Lower leg skin (tissue), 4 donors: ENCODE measurements at regions not wholly inside any gene's neighbourhood (a gene's known extent, or its start where the extent isn't known, plus 50 kb on each side); places are given as distances from the start of the nearest gene placed in this dataset.

ENCODE experiments used
- DNase-seq, 2 donors: peaks; one replicate each; pipeline ENCODE4 v3.0.0-alpha.2; 2019; ENCODE audit warnings: low spot score in 2 of 2
- H3K4me3 ChIP-seq: fragments of 200-600 bp; sonication (generic); 2 replicates; pipeline ENCODE4 v1.5.1; 2017; ENCODE audit warnings: mild to moderate bottlenecking, low read depth; ENCODE audit not compliant: poor library complexity, severe bottlenecking
- POLR2A ChIP-seq, 2 donors: fragments of 450-650 bp; IDR thresholded peaks; one replicate each; pipeline ENCODE4 v1.6.1; 2016 to 2017; ENCODE audit warnings: antibody characterized with exemption in 2 of 2, mild to moderate bottlenecking in 1 of 2, moderate library complexity in 1 of 2
- WGBS, 2 donors: methylation state at CpG; one replicate each; pipeline ENCODE4 v1.1.5; 2018; 5-methylcytosine and 5-hydroxymethylcytosine counted together
- intact Hi-C: fragments of 100-400 bp; cut with DNase I; formaldehyde crosslinking; loops from one replicate; pipeline ENCODE4 v1.15.0; 2023; ENCODE audit warnings: low total_unique reads
- TF ChIP-seq, protein P1 (sequence below), 3 donors: fragments of 450-650 bp; IDR thresholded peaks; one replicate each; pipeline ENCODE4 v1.5.1; 2016; ENCODE audit warnings: antibody characterized with exemption in 3 of 3, mild to moderate bottlenecking in 3 of 3, moderate library complexity in 2 of 3

DNA sequence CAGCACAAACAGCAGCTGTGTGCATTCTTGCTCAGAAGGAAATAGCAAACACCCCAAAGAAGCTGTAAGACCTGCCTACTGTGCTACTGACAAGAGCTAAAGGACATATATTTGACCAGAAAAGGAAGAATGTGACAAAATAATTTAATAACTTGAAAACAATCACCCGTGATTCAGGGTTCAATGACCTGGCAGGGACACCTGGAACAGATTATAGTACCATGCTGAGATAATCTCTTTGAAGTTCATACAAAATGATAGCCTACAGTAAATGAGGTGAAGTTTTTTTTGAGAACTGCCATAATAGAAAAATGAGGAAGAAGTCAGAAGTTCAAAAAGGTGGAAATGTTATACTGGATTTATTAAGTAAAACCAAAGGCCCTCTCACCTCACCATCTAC lies 324.8 kb upstream of the GULP1 start:
- DNase-seq, result no peak
- no peak for TF ChIP-seq POLR2A (IDR thresholded peaks at IDR 0.05)
- TF ChIP-seq, protein P1, sequence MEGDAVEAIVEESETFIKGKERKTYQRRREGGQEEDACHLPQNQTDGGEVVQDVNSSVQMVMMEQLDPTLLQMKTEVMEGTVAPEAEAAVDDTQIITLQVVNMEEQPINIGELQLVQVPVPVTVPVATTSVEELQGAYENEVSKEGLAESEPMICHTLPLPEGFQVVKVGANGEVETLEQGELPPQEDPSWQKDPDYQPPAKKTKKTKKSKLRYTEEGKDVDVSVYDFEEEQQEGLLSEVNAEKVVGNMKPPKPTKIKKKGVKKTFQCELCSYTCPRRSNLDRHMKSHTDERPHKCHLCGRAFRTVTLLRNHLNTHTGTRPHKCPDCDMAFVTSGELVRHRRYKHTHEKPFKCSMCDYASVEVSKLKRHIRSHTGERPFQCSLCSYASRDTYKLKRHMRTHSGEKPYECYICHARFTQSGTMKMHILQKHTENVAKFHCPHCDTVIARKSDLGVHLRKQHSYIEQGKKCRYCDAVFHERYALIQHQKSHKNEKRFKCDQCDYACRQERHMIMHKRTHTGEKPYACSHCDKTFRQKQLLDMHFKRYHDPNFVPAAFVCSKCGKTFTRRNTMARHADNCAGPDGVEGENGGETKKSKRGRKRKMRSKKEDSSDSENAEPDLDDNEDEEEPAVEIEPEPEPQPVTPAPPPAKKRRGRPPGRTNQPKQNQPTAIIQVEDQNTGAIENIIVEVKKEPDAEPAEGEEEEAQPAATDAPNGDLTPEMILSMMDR (IDR thresholded peaks at IDR 0.05), result no peak
- WGBS, 2 donors, result 32% methylated on average over 1 of the region's 1 CpG
- intact Hi-C loops, result no loop called here
- H3K4me3 ChIP-seq, result no peak overlapping the region

DNA sequence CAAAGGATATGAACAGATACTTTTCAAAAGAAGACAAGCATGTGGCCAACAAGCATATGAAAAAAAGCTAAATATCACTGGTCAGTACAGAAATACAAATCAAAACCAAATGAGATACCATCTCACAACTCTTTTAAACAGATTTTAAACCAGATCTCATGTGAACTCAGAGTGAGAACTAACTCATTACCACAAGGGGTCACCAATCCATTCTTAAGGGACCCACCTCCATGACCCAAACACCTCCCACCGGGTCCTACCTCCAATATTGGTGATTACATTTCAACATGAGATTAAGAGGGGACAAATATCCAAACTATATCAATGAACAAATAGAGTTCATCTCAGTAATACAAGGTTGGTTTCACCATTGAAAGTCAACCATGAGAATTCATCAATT lies 319.8 kb upstream of the GULP1 start:
- 46 to 72% methylated on average over 1 of the region's 1 CpG for WGBS, 2 donors
- TF ChIP-seq POLR2A (IDR thresholded peaks at IDR 0.05), result no peak
- TF ChIP-seq, protein P1 (IDR thresholded peaks at IDR 0.05), result no peak

DNA sequence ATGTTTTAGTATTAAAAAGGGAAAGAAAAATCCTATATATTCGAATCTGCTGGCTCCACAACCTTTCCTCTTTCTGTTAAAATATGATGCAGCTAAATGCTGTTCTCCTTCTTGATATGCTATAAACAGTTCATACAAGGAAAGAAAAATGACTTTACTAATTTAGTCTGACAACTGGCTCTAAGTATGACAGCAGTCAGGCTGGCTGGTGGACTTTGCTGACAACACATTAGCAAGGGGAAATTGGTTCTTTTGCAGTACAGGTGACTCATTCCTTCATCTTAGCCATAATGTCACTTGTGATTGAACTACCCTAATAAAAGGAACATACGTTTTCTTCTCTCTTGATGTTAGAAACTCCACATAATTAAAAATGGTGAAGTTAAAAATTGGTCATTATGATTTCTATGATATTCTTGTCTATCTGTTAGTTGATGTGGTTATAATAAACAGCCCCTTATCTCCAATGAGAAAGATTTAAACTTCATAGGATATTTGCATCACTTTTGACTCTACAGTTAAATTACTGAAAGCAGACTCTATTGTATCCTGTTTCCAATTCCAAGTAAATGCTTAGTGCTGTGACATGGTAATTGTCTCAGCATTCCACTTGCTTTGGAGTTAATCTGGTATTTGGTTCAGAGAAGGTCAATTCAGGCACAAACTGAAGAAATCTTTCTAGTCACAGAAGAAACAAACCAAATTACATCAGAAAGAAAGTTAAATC lies 315.3 kb upstream of the GULP1 start:
- 79 to 82% methylated on average over 2 of the region's 2 CpGs for WGBS, 2 donors
- no peak for TF ChIP-seq POLR2A (IDR thresholded peaks at IDR 0.05)
- TF ChIP-seq, protein P1 (IDR thresholded peaks at IDR 0.05), result no peak
- intact Hi-C loops, result no loop called here
- no peak overlapping the region for H3K4me3 ChIP-seq
- no peak for DNase-seq

More for the DNA sequence above, 319.8 kb upstream of the GULP1 start:
- no peak overlapping the region for H3K4me3 ChIP-seq
- intact Hi-C loops, result no loop called here
- DNase-seq, result no peak

DNA sequence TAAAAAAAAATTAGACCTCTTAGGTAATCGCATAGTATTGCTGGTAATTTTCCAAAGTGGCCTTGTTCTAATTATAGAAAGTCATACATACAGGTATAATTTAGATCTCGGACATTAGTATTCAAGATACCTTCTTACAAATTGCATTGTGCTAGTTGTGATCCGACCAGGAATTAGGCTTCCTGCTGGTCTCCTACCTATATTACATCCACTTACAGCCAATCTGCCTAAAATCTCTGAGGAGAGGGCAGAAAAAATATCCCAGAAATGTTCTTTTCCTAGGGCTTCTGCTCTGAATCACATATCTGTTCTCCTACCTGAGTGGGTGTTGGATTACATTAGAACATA lies 314.7 kb upstream of the GULP1 start:
- WGBS, 2 donors, result 79 to 80% methylated on average over 3 of the region's 3 CpGs
- no peak for TF ChIP-seq POLR2A (IDR thresholded peaks at IDR 0.05)
- TF ChIP-seq, protein P1 (IDR thresholded peaks at IDR 0.05), result no peak
- no peak for DNase-seq
- intact Hi-C loops, result no loop called here
- H3K4me3 ChIP-seq, result no peak overlapping the region

DNA sequence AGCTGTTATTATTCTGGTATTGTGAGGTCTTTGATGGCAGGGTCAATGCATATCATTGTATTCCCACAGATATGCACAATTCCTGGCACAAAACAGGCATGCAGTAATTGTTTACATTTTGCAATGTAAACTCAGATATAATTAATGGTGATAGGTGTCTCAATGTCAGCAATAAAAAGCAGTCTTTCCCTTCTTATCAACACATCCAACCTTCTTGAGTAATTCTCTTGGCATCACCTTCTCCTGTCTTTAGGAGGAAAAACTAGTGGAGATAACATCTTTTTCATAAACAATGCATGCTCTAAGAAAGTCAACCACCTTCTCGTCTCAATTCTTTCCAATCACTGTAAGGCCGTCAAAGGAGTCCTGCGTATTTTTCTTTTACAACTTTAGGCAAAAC lies 313.3 kb upstream of the GULP1 start:
- intact Hi-C loops, result no loop called here
- no peak overlapping the region for H3K4me3 ChIP-seq
- 71 to 83% methylated on average over 3 of the region's 3 CpGs for WGBS, 2 donors
- no peak for DNase-seq
- TF ChIP-seq POLR2A (IDR thresholded peaks at IDR 0.05), result no peak
- TF ChIP-seq, protein P1 (IDR thresholded peaks at IDR 0.05), result no peak

DNA sequence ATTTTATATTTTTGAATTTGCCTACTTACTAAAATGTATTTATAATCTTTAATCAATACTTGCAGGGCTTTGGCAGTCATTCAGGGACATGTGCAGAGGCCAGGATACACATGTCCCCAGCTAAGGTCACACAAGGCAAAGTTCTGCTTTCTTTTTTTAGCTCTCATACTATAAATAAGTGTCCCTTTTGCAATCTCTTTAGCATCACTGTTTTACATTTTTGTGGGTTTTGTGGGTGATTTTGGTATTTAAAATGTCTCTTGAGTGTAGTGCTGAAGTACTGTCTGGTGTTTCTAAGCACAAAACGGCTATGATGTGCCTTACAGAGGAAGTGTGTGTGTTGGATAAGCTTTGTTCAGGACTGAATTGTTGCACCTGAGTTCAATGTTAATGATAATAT lies 309.0 kb upstream of the GULP1 start:
- TF ChIP-seq, protein P1 (IDR thresholded peaks at IDR 0.05), result no peak
- no peak overlapping the region for H3K4me3 ChIP-seq
- 45% methylated on average over 1 of the region's 1 CpG for WGBS, 2 donors
- intact Hi-C loops, result no loop called here
- no peak for DNase-seq
